ENCODE measurements at regions not wholly inside any gene's neighbourhood (a gene's known extent, or its start where the extent isn't known, plus 50 kb on each side); places are given as distances from the start of the nearest gene placed in this dataset.

- TF ChIP-seq CTCF (IDR thresholded peaks at IDR 0.05; ENCODE audit: low read depth, low read length, missing control alignments): no peak
- H3K4me3 ChIP-seq (replicated peaks; ENCODE audit: low read depth, low read length): no peak overlapping the region
- no peak for DNase-seq (ENCODE audit: extremely low read depth, low read depth)
These were observed 200.3 kb downstream of the MINAR1 start for GRCh38 chr15:79632457-79632856.

GRCh38 chr15:79635149-79635771, 203.1 kb downstream of the MINAR1 start:
- no peak for TF ChIP-seq CTCF (IDR thresholded peaks at IDR 0.05; ENCODE audit: low read depth, low read length, missing control alignments)
- H3K4me3 ChIP-seq (replicated peaks; ENCODE audit: low read depth, low read length): no peak overlapping the region
- no peak for DNase-seq (ENCODE audit: extremely low read depth, low read depth)

GRCh38 chr15:79635897-79636561, 203.9 kb downstream of the MINAR1 start:
- DNase-seq (ENCODE audit: extremely low read depth, low read depth): no peak
- no peak overlapping the region for H3K4me3 ChIP-seq (replicated peaks; ENCODE audit: low read depth, low read length)

GRCh38 chr15:79640206-79640605, 208.1 kb downstream of the MINAR1 start:
- no peak for TF ChIP-seq CTCF (IDR thresholded peaks at IDR 0.05; ENCODE audit: low read depth, low read length, missing control alignments)
- DNase-seq (ENCODE audit: extremely low read depth, low read depth): peak; percentile 68
- H3K4me3 ChIP-seq (replicated peaks; ENCODE audit: low read depth, low read length): no peak overlapping the region

More at GRCh38 chr15:79635897-79636561, 203.9 kb downstream of the MINAR1 start:
- TF ChIP-seq CTCF (IDR thresholded peaks at IDR 0.05; ENCODE audit: low read depth, low read length, missing control alignments): no peak

- H3K4me3 ChIP-seq (replicated peaks; ENCODE audit: low read depth, low read length): no peak overlapping the region
- TF ChIP-seq CTCF (IDR thresholded peaks at IDR 0.05; ENCODE audit: low read depth, low read length, missing control alignments): no peak
- DNase-seq (ENCODE audit: extremely low read depth, low read depth): no peak
These were observed 209.7 kb downstream of the MINAR1 start for GRCh38 chr15:79641841-79642240.

- no peak overlapping the region for H3K4me3 ChIP-seq (replicated peaks; ENCODE audit: low read depth, low read length)
- DNase-seq (ENCODE audit: extremely low read depth, low read depth): no peak
- TF ChIP-seq CTCF (IDR thresholded peaks at IDR 0.05; ENCODE audit: low read depth, low read length, missing control alignments): no peak
These were observed 211.3 kb downstream of the MINAR1 start for GRCh38 chr15:79643393-79643792.
